GM23338 (cell line): ENCODE measurements at regions not wholly inside any gene's neighbourhood (a gene's known extent, or its start where the extent isn't known, plus 50 kb on each side); places are given as distances from the start of the nearest gene placed in this dataset.

Experiments used
- ATAC-seq: fragments of 200-7000 bp; cut with Tn5 transposase; 3 replicates; pipeline ENCODE4 v1.9.1; 2020
- DNase-seq: peaks from one replicate; pipeline ENCODE4 v3.0.0-alpha.2; 2015; ENCODE audit warnings: low spot score
- H2AFZ ChIP-seq: fragments of 200-600 bp; sonication (generic); 2 replicates; pipeline ENCODE4 v1.8.0; 2016; ENCODE audit warnings: antibody characterized with exemption, mild to moderate bottlenecking, moderate library complexity
- H3F3A ChIP-seq: fragments of 200-600 bp; sonication (generic); replicated peaks from 2 replicates; pipeline ENCODE4 v1.8.0; 2017; ENCODE audit warnings: antibody characterized with exemption, mixed run types, low read depth
- H3K27ac ChIP-seq: fragments of 200-600 bp; sonication (generic); 2 replicates; pipeline ENCODE4 v1.6.1; 2016; ENCODE audit warnings: low read depth
- H3K27me3 ChIP-seq: fragments of 200-600 bp; sonication (generic); 2 replicates; pipeline ENCODE4 v1.8.0; 2016; ENCODE audit warnings: mild to moderate bottlenecking, mixed run types, moderate library complexity; ENCODE audit not compliant: insufficient read depth
- H3K36me3 ChIP-seq: fragments of 200-600 bp; sonication (generic); 2 replicates; pipeline ENCODE4 v1.8.0; 2016; ENCODE audit warnings: mild to moderate bottlenecking; ENCODE audit not compliant: insufficient read depth
- H3K4me1 ChIP-seq: fragments of 200-600 bp; sonication (generic); 2 replicates; pipeline ENCODE4 v1.8.0; 2016; ENCODE audit warnings: mild to moderate bottlenecking, moderate library complexity; ENCODE audit not compliant: insufficient read depth
- H3K4me2 ChIP-seq: fragments of 200-600 bp; sonication (generic); 2 replicates; pipeline ENCODE4 v1.7.1; 2017; ENCODE audit warnings: mixed run types
- H3K4me3 ChIP-seq: fragments of 200-600 bp; sonication (generic); 2 replicates; pipeline ENCODE4 v1.6.1; 2016; ENCODE audit warnings: mixed run types
- H3K79me2 ChIP-seq: fragments of 200-600 bp; sonication (generic); replicated peaks from 2 replicates; pipeline ENCODE4 v1.8.0; 2017; ENCODE audit warnings: mild to moderate bottlenecking; ENCODE audit not compliant: insufficient read depth
- H3K9me2 ChIP-seq: fragments of 200-600 bp; sonication (generic); 2 replicates; pipeline ENCODE4 v1.8.0; 2017; ENCODE audit not compliant: insufficient read depth
- H4K20me1 ChIP-seq: fragments of 200-600 bp; sonication (generic); replicated peaks from 2 replicates; pipeline ENCODE4 v1.8.0; 2017; ENCODE audit warnings: mild to moderate bottlenecking; ENCODE audit not compliant: insufficient read depth
- H3K27ac Mint-ChIP-seq: 2 replicates; pipeline ENCODE4 v1.8.0; 2020; ENCODE audit warnings: inconsistent platforms, mild to moderate bottlenecking, moderate library complexity, mixed read lengths
- H3K27me3 Mint-ChIP-seq: 3 replicates; pipeline ENCODE4 v1.8.0; 2022; ENCODE audit warnings: low read depth, mild to moderate bottlenecking, moderate library complexity, mixed read lengths, inconsistent platforms; ENCODE audit not compliant: insufficient read depth, poor library complexity
- H3K36me3 Mint-ChIP-seq: 3 replicates; pipeline ENCODE4 v1.8.0; 2021; ENCODE audit warnings: low read depth, mild to moderate bottlenecking, inconsistent platforms, moderate library complexity, mixed read lengths
- H3K4me1 Mint-ChIP-seq: 3 replicates; pipeline ENCODE4 v1.8.0; 2020; ENCODE audit warnings: mild to moderate bottlenecking, inconsistent platforms, mixed read lengths
- H3K4me3 Mint-ChIP-seq: 3 replicates; pipeline ENCODE4 v1.8.0; 2021; ENCODE audit warnings: moderate library complexity, mild to moderate bottlenecking, inconsistent platforms, mixed read lengths
- H3K9me3 Mint-ChIP-seq: 3 replicates; pipeline ENCODE4 v1.8.0; 2020; ENCODE audit warnings: moderate library complexity, mild to moderate bottlenecking, inconsistent platforms, mixed read lengths
- CREB1 ChIP-seq: fragments of 250-450 bp; sonication (Bioruptor Pico); IDR thresholded peaks from 2 replicates; pipeline ENCODE4 v1.5.0; 2020; ENCODE audit warnings: low read depth, mild to moderate bottlenecking, moderate library complexity
- CTCF ChIP-seq, 2 experiments: fragments of 200-600 bp in 1 of 2; sonication (generic) in 1 of 2; conservative IDR thresholded peaks; 2 replicates each; pipeline versions ENCODE4 v1.5.1 to v1.6.1; 2016 to 2017; ENCODE audit warnings: antibody characterized with exemption in 2 of 2, low read depth in 2 of 2, mild to moderate bottlenecking in 2 of 2, moderate library complexity in 1 of 2
- ETS1 ChIP-seq: IDR thresholded peaks from 2 replicates; pipeline ENCODE4 v1.6.1; 2016; ENCODE audit warnings: antibody characterized with exemption
- EZH2phosphoT487 ChIP-seq: fragments of 200-600 bp; sonication (generic); IDR thresholded peaks from one replicate; pipeline ENCODE4 v1.8.1; 2018; ENCODE audit warnings: antibody characterized with exemption; ENCODE audit not compliant: unreplicated experiment
- NANOG ChIP-seq: IDR thresholded peaks from 2 replicates; pipeline ENCODE4 v1.6.1; 2016; ENCODE audit warnings: antibody characterized with exemption, borderline replicate concordance
- ZNF114 ChIP-seq: fragments of 250-450 bp; sonication (Bioruptor Pico); IDR thresholded peaks from 2 replicates; pipeline ENCODE4 v1.5.0; 2020; ENCODE audit warnings: mild to moderate bottlenecking, moderate library complexity
- ZNF462 ChIP-seq: fragments of 250-450 bp; sonication (Bioruptor Pico); IDR thresholded peaks from 2 replicates; pipeline ENCODE4 v1.5.0; 2020; ENCODE audit warnings: mild to moderate bottlenecking, moderate library complexity

- TF ChIP-seq CTCF (conservative IDR thresholded peaks at IDR 0.05; ENCODE audit: low read depth in 2 of 2) (no peak), ETS1 (no peak), ZNF114 (CRISPR knock-in tag) (no peak)
Measured at GRCh38 chr22:27115410-27115809, 458.0 kb downstream of the MIAT start (continued).

GRCh38 chr22:27115816-27116256, 458.4 kb downstream of the MIAT start:
- Histone ChIP-seq H3K36me3 (no peaks in the 10 kb centered on the region), H3K4me1 (no peaks in the 10 kb centered on the region), H3K9me2 (no peaks in the 10 kb centered on the region), H3K4me2 (no peak overlapping the region), H3K79me2 (no peaks in the 10 kb centered on the region), H3K4me3 (no peak overlapping the region), H3F3A (no peaks in the 10 kb centered on the region), H2AFZ (no peak overlapping the region), H3K27me3 (no peaks in the 10 kb centered on the region), H4K20me1 (no peaks in the 10 kb centered on the region), H3K27ac (no peak overlapping the region)
- H3K27ac Mint-ChIP-seq: no peak overlapping the region
- H3K36me3 Mint-ChIP-seq: no peaks in the 10 kb centered on the region
- TF ChIP-seq CTCF (conservative IDR thresholded peaks at IDR 0.05; ENCODE audit: low read depth in 2 of 2) (no peak), EZH2phosphoT487 (no peak)
- H3K4me1 Mint-ChIP-seq: peaks cover 6% of the 10 kb centered on the region; the same call in 2 of the 3 replicates
- DNase-seq (no peak), ATAC-seq (no peak)
- H3K4me3 Mint-ChIP-seq: no peak overlapping the region
- H3K9me3 Mint-ChIP-seq: no peaks in the 10 kb centered on the region; the same call in 2 of the 3 replicates
- no peaks in the 10 kb centered on the region for H3K27me3 Mint-ChIP-seq

GRCh38 chr22:27116312-27117086, 459.1 kb downstream of the MIAT start:
- Mint-ChIP-seq H3K4me1 (peaks cover under 1% of the 10 kb centered on the region; the same call in 2 of the 3 replicates), H3K27ac (no peak overlapping the region), H3K36me3 (no peaks in the 10 kb centered on the region), H3K4me3 (no peak overlapping the region), H3K9me3 (no peaks in the 10 kb centered on the region; the same call in 2 of the 3 replicates), H3K27me3 (no peaks in the 10 kb centered on the region)
- no peak overlapping the region for H3K27ac ChIP-seq
- H3F3A ChIP-seq: no peaks in the 10 kb centered on the region
- no peaks in the 10 kb centered on the region for H4K20me1 ChIP-seq
- no peak overlapping the region for H3K4me2 ChIP-seq
- H2AFZ ChIP-seq: no peak overlapping the region
- H3K36me3 ChIP-seq: no peaks in the 10 kb centered on the region
- H3K27me3 ChIP-seq: no peaks in the 10 kb centered on the region
- DNase-seq: no peak
- H3K4me1 ChIP-seq: no peaks in the 10 kb centered on the region
- ATAC-seq: no peak
- H3K9me2 ChIP-seq: no peaks in the 10 kb centered on the region
- no peaks in the 10 kb centered on the region for H3K79me2 ChIP-seq
- no peak overlapping the region for H3K4me3 ChIP-seq
- no peak for TF ChIP-seq CREB1
- TF ChIP-seq NANOG: no peak
- no peak for TF ChIP-seq ZNF462 (CRISPR knock-in tag)
